ENCODE measurements at regions not wholly inside any gene's neighbourhood (a gene's known extent, or its start where the extent isn't known, plus 50 kb on each side); places are given as distances from the start of the nearest gene placed in this dataset.

DNA sequence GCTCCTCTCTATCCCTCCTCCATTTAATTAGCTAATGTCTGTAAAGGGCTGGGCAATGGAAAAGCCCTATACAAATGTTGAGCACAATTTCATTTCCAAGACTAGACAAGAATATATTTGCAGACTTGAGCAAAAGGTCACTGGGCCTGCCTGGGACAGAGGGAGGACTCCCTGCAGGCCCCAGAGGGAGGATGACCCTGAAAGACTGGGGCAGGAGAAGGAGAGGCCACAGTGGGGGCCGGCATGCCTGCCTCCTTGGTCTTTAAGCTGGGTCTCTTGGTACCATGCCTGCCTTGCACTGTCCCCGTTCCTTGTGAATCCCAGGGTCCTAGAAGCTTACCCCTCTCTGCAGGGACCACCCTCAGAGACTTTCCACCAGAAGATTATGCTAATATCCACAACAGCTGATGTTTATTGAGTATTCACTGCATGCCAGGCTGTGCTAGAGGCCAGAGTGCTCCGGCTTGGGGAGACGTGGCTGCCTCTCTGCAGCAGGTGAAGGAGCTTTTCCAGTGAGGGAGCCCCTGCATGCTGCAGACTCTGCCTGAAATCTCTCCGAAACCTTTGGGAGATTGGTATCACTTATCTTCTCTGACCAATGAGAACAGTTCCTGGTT, 72.7 kb upstream of the HSPA9 start:
- intact Hi-C loops (cut with DNase I; ENCODE audit: low total_unique reads): no loop called here
- no peak for DNase-seq (ENCODE audit: low spot score in 2 of 2)
- 80 to 91% methylated on average over 5 of the region's 5 CpGs for WGBS, 2 donors
- TF ChIP-seq POLR2A (IDR thresholded peaks at IDR 0.05): no peak
- TF ChIP-seq, protein P1, sequence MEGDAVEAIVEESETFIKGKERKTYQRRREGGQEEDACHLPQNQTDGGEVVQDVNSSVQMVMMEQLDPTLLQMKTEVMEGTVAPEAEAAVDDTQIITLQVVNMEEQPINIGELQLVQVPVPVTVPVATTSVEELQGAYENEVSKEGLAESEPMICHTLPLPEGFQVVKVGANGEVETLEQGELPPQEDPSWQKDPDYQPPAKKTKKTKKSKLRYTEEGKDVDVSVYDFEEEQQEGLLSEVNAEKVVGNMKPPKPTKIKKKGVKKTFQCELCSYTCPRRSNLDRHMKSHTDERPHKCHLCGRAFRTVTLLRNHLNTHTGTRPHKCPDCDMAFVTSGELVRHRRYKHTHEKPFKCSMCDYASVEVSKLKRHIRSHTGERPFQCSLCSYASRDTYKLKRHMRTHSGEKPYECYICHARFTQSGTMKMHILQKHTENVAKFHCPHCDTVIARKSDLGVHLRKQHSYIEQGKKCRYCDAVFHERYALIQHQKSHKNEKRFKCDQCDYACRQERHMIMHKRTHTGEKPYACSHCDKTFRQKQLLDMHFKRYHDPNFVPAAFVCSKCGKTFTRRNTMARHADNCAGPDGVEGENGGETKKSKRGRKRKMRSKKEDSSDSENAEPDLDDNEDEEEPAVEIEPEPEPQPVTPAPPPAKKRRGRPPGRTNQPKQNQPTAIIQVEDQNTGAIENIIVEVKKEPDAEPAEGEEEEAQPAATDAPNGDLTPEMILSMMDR (IDR thresholded peaks at IDR 0.05): no peak
- no peak overlapping the region for H3K4me3 ChIP-seq (ENCODE audit: low read depth, poor library complexity, severe bottlenecking)

DNA sequence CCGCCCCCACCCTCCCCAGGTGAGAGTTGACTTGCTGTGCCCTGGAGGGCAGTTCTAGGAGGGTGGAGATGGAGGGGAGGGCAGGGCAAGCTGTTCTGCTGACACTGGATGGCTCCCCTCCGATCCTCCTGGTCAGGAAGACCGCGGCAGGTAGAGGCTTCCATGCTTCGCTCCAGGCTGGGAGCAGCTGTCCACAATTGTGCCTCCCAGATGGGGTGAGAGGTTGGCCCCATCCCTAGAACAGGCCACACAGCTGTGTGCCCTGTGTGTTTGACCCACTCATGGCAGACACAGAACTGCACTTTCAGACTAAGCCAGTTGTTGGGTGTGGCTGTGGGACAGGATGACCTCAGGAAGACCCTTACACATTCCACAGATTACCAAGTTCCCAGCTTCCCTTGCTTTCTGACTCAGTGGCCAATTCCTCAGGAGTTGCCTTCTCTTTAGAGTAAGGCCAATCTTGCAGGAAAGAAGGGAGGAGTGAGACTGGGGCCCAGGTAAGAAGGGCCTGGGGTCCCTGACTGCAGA, 72.1 kb upstream of the HSPA9 start:
- no peak overlapping the region for H3K4me3 ChIP-seq (ENCODE audit: low read depth, poor library complexity, severe bottlenecking)
- 90 to 92% methylated on average over 5 of the region's 5 CpGs for WGBS, 2 donors
- TF ChIP-seq, protein P1 (IDR thresholded peaks at IDR 0.05): no peak
- no peak for TF ChIP-seq POLR2A (IDR thresholded peaks at IDR 0.05)
- DNase-seq (ENCODE audit: low spot score in 2 of 2): no peak
- intact Hi-C loops (cut with DNase I; ENCODE audit: low total_unique reads): no loop called here

DNA sequence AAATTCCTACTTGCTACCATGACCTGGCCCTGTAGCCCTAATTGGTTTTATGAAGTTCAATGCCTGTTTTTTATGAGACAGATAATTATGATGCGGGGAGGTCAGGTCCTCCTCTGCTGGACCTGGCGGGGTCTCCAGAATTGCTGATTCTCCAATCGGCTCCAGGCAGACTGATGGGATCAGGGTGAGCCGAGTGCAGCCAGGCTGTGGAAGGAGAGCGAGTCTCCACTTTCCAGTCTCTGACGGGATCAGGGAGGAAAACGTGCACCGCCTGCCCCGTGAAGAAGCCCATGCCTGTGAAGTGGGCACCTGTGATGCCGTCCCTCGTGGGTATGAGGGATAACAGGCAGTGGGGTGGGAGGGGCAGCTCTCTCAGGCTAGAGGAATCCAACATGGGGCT, 71.5 kb upstream of the HSPA9 start:
- TF ChIP-seq POLR2A (IDR thresholded peaks at IDR 0.05): no peak
- TF ChIP-seq, protein P1 (IDR thresholded peaks at IDR 0.05): no peak
- no peak for DNase-seq (ENCODE audit: low spot score in 2 of 2)
- H3K4me3 ChIP-seq (ENCODE audit: low read depth, poor library complexity, severe bottlenecking): no peak overlapping the region
- intact Hi-C loops (cut with DNase I; ENCODE audit: low total_unique reads): no loop called here
- 88 to 94% methylated on average over 11 of the region's 11 CpGs for WGBS, 2 donors

- 79 to 85% methylated on average over 5 of the region's 5 CpGs for WGBS, 2 donors
- intact Hi-C loops (cut with DNase I; ENCODE audit: low total_unique reads): no loop called here
- no peak overlapping the region for H3K4me3 ChIP-seq (ENCODE audit: low read depth, poor library complexity, severe bottlenecking)
- TF ChIP-seq POLR2A (IDR thresholded peaks at IDR 0.05): no peak
- TF ChIP-seq, protein P1 (IDR thresholded peaks at IDR 0.05): no peak
- no peak for DNase-seq (ENCODE audit: low spot score in 2 of 2)
These were observed 70.8 kb upstream of the HSPA9 start for GRCh38 chr5:138645778-138646575.

DNA sequence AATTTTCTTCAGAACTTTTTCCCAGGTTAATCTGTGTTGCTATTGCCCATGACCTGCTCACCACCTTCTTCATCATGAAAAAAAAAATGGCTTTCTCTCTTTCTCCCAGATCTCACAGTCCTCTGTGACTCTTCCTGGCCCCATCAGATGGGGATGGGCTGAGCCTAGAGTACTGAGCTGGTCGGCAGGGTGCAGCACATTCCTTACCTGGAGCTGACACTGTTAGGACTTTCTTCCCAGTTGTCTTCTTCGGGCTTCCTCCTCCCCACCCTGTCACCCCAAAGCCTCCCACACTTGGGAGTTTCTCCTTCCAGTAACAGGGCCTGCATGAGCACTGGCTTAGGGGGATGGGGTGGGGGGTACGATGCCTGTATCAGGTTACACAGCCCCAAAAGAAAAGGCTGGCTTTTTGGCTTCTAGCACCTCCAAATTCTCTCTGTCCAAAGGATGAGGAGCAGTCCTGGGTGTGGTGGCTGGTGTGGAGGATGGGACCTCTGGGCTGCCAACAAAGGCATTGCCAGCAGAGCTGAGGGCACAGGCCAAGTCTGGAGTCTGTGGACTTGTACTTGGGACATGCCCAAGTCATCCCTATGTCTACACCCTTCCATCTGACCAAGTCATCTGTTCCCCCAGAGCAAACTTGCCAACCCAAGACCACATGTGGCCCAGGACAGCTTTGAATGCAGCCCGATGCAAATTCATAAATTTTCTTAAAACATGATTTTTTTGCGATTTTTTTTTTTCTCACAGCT, 68.0 kb upstream of the HSPA9 start:
- no peak overlapping the region for H3K4me3 ChIP-seq (ENCODE audit: low read depth, poor library complexity, severe bottlenecking)
- no peak for DNase-seq (ENCODE audit: low spot score in 2 of 2)
- TF ChIP-seq, protein P1 (IDR thresholded peaks at IDR 0.05): no peak
- TF ChIP-seq POLR2A (IDR thresholded peaks at IDR 0.05): no peak
- WGBS, 2 donors: 65 to 68% methylated on average over 5 of the region's 5 CpGs
- intact Hi-C loops (cut with DNase I; ENCODE audit: low total_unique reads): no loop called here

Data from lower leg skin (tissue), 4 donors.